Urinary bladder (tissue), 3 donors: ENCODE measurements at regions not wholly inside any gene's neighbourhood (a gene's known extent, or its start where the extent isn't known, plus 50 kb on each side); places are given as distances from the start of the nearest gene placed in this dataset.

Source experiments
- DNase-seq: peaks from one replicate; pipeline ENCODE4 v3.0.0-alpha.2; 2015; ENCODE audit errors: extremely low spot score
- H3K27ac ChIP-seq: one replicate; pipeline ENCODE4 v1.5.1; 2013; ENCODE audit warnings: low read depth, mild to moderate bottlenecking, moderate library complexity
- H3K36me3 ChIP-seq: one replicate; pipeline ENCODE4 v1.6.1; 2013; ENCODE audit warnings: mild to moderate bottlenecking, moderate library complexity; ENCODE audit not compliant: insufficient read depth
- H3K4me1 ChIP-seq: one replicate; pipeline ENCODE4 v1.6.1; 2013; ENCODE audit warnings: mild to moderate bottlenecking, moderate library complexity; ENCODE audit not compliant: insufficient read depth
- H3K4me3 ChIP-seq: one replicate; pipeline ENCODE4 v1.5.1; 2013; ENCODE audit warnings: low read depth, low read length
- WGBS: extraction: QIAGEN DNeasy Blood & Tissue Kit; methylation state at CpG from one replicate; pipeline ENCODE4 v1.1.7; 2013; 5-methylcytosine and 5-hydroxymethylcytosine counted together
- donor health status: healthy with polysubstance abuse.
- donor health status: healthy.

DNA sequence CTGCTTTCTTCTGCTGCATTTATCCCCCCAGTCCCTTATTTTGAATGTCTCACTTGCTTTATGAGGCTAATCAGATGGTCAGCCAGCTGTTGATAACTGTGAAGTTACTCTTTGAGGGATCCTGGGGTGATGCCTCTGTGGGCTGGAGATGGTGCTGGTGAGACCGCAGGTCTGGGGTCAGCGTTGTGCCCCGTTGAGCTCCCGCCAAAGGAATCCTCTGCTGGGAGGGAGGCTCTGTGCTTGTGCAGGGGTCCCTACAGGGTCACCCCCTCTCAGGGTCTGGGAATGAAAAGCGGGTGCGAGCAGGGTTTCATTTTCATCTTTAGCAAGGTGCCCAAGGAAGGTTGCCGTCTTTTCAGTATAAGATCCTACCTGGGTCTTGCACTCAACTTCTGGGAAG, 161.2 kb upstream of the RTL1 start:
- Histone ChIP-seq H3K4me3 (no peak overlapping the region), H3K4me1 (no peaks in the 10 kb centered on the region), H3K36me3 (no peaks in the 10 kb centered on the region), H3K27ac (no peak overlapping the region)
- WGBS, result 94% methylated on average over 7 of the region's 7 CpGs
- no peak for DNase-seq

DNA sequence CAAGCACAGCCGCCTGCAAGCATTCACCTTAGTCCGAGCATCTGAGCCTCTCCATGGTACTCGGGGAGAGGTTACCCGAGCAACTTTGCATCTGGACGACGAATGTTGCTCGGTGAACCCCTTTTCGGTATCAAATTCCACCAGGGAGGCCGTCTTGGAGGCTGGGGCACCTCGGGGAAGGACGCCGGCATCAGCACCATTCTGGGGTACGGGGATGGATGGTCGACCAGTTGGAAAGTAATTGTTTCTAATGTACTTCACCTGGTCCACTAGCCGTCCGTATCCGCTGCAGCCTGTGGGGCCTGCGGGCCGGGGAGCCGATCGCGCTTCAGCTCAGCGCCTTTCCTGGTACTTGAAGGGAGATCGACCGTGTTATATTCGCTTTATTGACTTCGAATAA, 161.7 kb upstream of the RTL1 start:
- no peak overlapping the region for H3K27ac ChIP-seq
- 94% methylated on average over 27 of the region's 27 CpGs for WGBS
- no peak for DNase-seq
- H3K36me3 ChIP-seq, result no peaks in the 10 kb centered on the region
- H3K4me3 ChIP-seq, result no peak overlapping the region
- no peaks in the 10 kb centered on the region for H3K4me1 ChIP-seq

GRCh38 chr14:101065696-101066694, 162.5 kb upstream of the RTL1 start:
- no peak overlapping the region for H3K27ac ChIP-seq
- no peak overlapping the region for H3K4me3 ChIP-seq
- no peaks in the 10 kb centered on the region for H3K36me3 ChIP-seq
- DNase-seq, result no peak
- 93% methylated on average over 43 of the region's 43 CpGs for WGBS
- no peaks in the 10 kb centered on the region for H3K4me1 ChIP-seq

DNA sequence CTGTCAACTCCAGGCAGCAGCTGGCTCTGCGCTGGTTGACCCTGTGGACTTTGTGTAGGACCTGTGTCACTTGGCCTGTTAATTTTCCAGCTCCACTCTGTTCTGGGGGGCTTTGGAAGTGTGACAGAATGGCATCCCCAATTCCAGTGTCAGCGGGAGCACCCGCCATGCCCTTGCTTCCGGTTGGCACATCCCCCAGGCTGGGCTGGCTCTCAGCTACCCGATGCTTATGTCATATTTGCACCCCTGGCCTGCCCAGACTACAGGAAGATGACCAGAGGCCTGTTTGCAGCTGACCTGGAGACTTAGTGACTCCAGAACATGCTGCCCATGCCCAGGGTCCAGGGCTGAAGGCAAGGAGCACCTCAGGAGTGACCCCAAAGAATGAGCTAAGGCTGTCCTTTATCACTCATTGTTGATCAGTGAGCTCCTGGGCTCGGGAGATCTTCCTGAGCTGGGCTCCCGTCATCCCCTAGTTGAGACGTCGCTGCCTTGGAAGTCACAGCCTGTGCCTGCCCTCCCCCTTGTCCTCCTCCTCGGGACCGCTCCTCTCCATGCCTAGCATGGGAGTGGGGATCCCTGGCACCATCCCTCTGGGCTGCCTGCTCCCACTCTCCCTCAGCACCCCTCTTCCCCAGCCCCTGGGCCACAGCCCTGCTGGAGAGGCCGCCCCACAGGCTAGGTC, 163.4 kb upstream of the RTL1 start:
- Histone ChIP-seq H3K4me1 (no peaks in the 10 kb centered on the region), H3K4me3 (no peak overlapping the region), H3K27ac (no peak overlapping the region), H3K36me3 (no peaks in the 10 kb centered on the region)
- 91% methylated on average over 12 of the region's 12 CpGs for WGBS
- DNase-seq, result no peak

- Histone ChIP-seq H3K36me3 (no peaks in the 10 kb centered on the region), H3K4me1 (no peaks in the 10 kb centered on the region), H3K27ac (no peak overlapping the region), H3K4me3 (no peak overlapping the region)
- DNase-seq, result no peak
- 67% methylated on average over 34 of the region's 34 CpGs for WGBS
Observed at GRCh38 chr14:101068313-101069227, 165.0 kb upstream of the RTL1 start.

DNA sequence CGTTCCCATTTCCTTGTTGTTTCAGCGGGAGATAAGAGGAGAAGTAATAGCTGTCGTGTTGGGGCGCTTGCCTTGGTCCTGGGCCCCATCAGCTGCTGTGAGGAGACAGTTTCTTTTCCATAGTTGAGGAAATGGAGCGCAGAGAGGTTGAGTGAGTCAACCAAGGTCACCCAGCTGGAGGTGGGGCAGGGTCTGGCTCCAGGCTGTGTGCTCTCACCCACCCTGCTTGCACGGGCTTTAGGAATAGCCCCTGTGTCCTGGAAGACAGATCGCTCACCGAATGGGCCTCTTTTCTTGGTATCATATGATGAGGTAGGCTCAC, 165.7 kb upstream of the RTL1 start:
- Histone ChIP-seq H3K36me3 (no peaks in the 10 kb centered on the region), H3K4me3 (no peak overlapping the region), H3K27ac (no peak overlapping the region), H3K4me1 (no peaks in the 10 kb centered on the region)
- no peak for DNase-seq
- 90% methylated on average over 8 of the region's 8 CpGs for WGBS

- H3K4me3 ChIP-seq, result no peak overlapping the region
- no peaks in the 10 kb centered on the region for H3K36me3 ChIP-seq
- no peaks in the 10 kb centered on the region for H3K4me1 ChIP-seq
- 92% methylated on average over 11 of the region's 11 CpGs for WGBS
- DNase-seq, result no peak
- no peak overlapping the region for H3K27ac ChIP-seq
Observed at GRCh38 chr14:101069666-101070362, 166.3 kb upstream of the RTL1 start.

GRCh38 chr14:101070540-101071492, 167.3 kb upstream of the RTL1 start:
- no peak overlapping the region for H3K27ac ChIP-seq
- H3K36me3 ChIP-seq, result no peaks in the 10 kb centered on the region
- no peak for DNase-seq
- no peak overlapping the region for H3K4me3 ChIP-seq
- 90% methylated on average over 16 of the region's 16 CpGs for WGBS
- no peaks in the 10 kb centered on the region for H3K4me1 ChIP-seq

- WGBS, result 67% methylated on average over 12 of the region's 12 CpGs
- H3K4me3 ChIP-seq, result no peak overlapping the region
- DNase-seq, result no peak
- H3K4me1 ChIP-seq, result no peaks in the 10 kb centered on the region
- no peak overlapping the region for H3K27ac ChIP-seq
- no peaks in the 10 kb centered on the region for H3K36me3 ChIP-seq
Observed at GRCh38 chr14:101071493-101071906, 168.0 kb upstream of the RTL1 start.

- Histone ChIP-seq H3K4me1 (no peaks in the 10 kb centered on the region), H3K27ac (no peak overlapping the region), H3K4me3 (no peak overlapping the region), H3K36me3 (no peaks in the 10 kb centered on the region)
- WGBS, result 81% methylated on average over 10 of the region's 10 CpGs
- no peak for DNase-seq
Observed at GRCh38 chr14:101072070-101072469, 168.5 kb upstream of the RTL1 start.

- WGBS, result 77% methylated on average over 16 of the region's 16 CpGs
- no peak overlapping the region for H3K27ac ChIP-seq
- peaks cover 3% of the 10 kb centered on the region for H3K4me1 ChIP-seq
- no peak for DNase-seq
- no peaks in the 10 kb centered on the region for H3K36me3 ChIP-seq
- H3K4me3 ChIP-seq, result no peak overlapping the region
Observed at GRCh38 chr14:101072531-101072930, 169.0 kb upstream of the RTL1 start.

DNA sequence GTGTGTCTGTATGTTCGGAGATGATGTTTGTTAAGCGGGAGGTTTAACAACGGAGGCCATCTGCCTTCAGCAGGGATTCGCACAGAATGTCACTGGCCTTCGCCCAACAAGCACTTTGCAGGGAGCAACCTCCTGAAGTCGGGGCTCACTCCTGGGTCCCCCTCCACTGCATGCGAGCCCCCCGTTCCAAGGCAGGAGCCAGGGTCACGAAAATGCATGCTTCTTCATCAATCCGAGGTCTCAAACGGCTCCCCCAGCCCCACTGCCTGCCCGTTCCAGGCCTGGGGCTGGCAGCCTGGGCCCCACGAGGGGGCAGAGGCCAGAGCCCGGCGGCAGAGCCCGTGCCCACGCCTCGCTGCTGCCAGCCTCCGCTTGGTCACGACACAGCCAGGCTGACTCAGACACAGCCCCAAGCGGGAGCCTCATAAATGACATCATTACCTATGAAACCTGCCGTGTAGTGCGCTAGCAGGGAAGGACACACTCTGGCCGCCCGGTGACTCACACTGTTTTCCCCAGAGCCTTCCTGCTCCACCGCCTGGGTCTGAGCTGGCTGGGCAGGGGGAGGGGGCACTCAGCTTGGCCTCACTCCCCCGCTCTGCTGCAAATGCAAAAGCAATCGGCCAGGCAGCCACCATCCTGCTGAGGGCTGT, 169.5 kb upstream of the RTL1 start:
- no peaks in the 10 kb centered on the region for H3K36me3 ChIP-seq
- peak; percentile 81 for DNase-seq
- no peak overlapping the region for H3K27ac ChIP-seq
- WGBS, result 61% methylated on average over 28 of the region's 28 CpGs
- peaks cover 4% of the 10 kb centered on the region for H3K4me1 ChIP-seq
- H3K4me3 ChIP-seq, result no peak overlapping the region
